ENCODE measurements at regions not wholly inside any gene's neighbourhood (a gene's known extent, or its start where the extent isn't known, plus 50 kb on each side); places are given as distances from the start of the nearest gene placed in this dataset.

DNA sequence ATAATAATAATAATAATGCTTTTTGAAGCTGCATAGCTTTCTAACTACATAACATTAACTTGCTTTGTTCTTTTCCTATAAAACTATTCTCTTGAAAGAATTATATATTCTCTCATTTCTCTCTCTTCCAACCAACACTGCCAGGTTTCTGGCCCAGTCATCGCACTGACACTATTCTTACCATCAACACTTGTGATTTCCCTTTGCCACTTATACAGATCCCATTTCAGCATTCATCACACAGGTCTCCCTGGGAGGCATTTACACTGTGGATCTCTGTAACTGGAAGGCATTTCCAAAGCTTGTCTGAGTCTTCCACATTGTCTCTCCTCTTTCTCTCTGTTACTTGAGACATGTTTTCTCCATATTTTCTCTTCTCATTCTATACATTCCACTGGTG lies 777.8 kb upstream of the ACO1 start:
- Histone ChIP-seq H3K9me3 (ENCODE audit: control insufficient read depth, low read depth, low read length) (no peaks in the 10 kb centered on the region), H3K23me2 (ENCODE audit: insufficient read length, low read depth, low read length, poor library complexity, severe bottlenecking) (no peaks in the 10 kb centered on the region), H3T11ph (ENCODE audit: low read length) (no peak overlapping the region), H3K14ac (ENCODE audit: insufficient read depth, low read length) (no peak overlapping the region), H2BK20ac (ENCODE audit: low read depth, low read length, poor library complexity, severe bottlenecking) (no peak overlapping the region), H2AK5ac (ENCODE audit: insufficient read length, low read length) (no peak overlapping the region), H2BK12ac (ENCODE audit: insufficient read length, low read depth, low read length) (no peak overlapping the region), H3K4me1 (ENCODE audit: insufficient read depth, low read length) (no peaks in the 10 kb centered on the region), H3K18ac (ENCODE audit: insufficient read length, low read depth, low read length) (no peak overlapping the region), H3K4ac (ENCODE audit: low read depth, low read length) (no peak overlapping the region), H3K79me2 (ENCODE audit: insufficient read depth, low read length) (no peaks in the 10 kb centered on the region), H4K8ac (replicated peaks; ENCODE audit: insufficient read length, low read depth, low read length) (no peak overlapping the region), H2BK15ac (ENCODE audit: low read depth, low read length) (no peak overlapping the region), H3K23ac (ENCODE audit: insufficient read length, low read depth, low read length) (no peak overlapping the region), H3K27me3 (ENCODE audit: insufficient read depth, low read length) (no peaks in the 10 kb centered on the region), H4K91ac (ENCODE audit: insufficient read length, low read depth, low read length) (no peak overlapping the region), H3K9ac (ENCODE audit: extremely low read depth, insufficient read length, low read length) (no peak overlapping the region), H2BK5ac (ENCODE audit: insufficient read length, low read length) (no peak overlapping the region), H2AFZ (ENCODE audit: low read length) (no peak overlapping the region), H2BK120ac (ENCODE audit: low read depth, low read length, poor library complexity, severe bottlenecking) (no peak overlapping the region), H3K79me1 (ENCODE audit: insufficient read depth, low read depth, low read length, poor library complexity, severe bottlenecking) (no peaks in the 10 kb centered on the region), H4K20me1 (ENCODE audit: control insufficient read depth, insufficient read depth, insufficient read length) (no peaks in the 10 kb centered on the region), H3K56ac (ENCODE audit: insufficient read length, low read depth, low read length) (no peak overlapping the region), H3K27ac (ENCODE audit: insufficient read length, low read depth, low read length) (no peak overlapping the region), H4K5ac (ENCODE audit: insufficient read length, low read depth, low read length) (no peak overlapping the region), H3K4me2 (ENCODE audit: insufficient read depth, insufficient read length, low read length) (no peak overlapping the region)
- WGBS (ENCODE audit: extremely low coverage, insufficient read length, low lambda C conversion rate), result no CpG with 5 or more reads among the region's 1 CpG
- H3K4me3 Mint-ChIP-seq, result no peak overlapping the region
- H3K27me3 Mint-ChIP-seq (ENCODE audit: low read depth), result no peaks in the 10 kb centered on the region
- no peak overlapping the region for H3K27ac Mint-ChIP-seq
- no peaks in the 10 kb centered on the region for H3K36me3 Mint-ChIP-seq (ENCODE audit: insufficient read depth in 1 of 3, low read depth in 3 of 3)
- DNase-seq, result no peak
- no peaks in the 10 kb centered on the region for H3K9me3 Mint-ChIP-seq
- TF ChIP-seq, protein P1, sequence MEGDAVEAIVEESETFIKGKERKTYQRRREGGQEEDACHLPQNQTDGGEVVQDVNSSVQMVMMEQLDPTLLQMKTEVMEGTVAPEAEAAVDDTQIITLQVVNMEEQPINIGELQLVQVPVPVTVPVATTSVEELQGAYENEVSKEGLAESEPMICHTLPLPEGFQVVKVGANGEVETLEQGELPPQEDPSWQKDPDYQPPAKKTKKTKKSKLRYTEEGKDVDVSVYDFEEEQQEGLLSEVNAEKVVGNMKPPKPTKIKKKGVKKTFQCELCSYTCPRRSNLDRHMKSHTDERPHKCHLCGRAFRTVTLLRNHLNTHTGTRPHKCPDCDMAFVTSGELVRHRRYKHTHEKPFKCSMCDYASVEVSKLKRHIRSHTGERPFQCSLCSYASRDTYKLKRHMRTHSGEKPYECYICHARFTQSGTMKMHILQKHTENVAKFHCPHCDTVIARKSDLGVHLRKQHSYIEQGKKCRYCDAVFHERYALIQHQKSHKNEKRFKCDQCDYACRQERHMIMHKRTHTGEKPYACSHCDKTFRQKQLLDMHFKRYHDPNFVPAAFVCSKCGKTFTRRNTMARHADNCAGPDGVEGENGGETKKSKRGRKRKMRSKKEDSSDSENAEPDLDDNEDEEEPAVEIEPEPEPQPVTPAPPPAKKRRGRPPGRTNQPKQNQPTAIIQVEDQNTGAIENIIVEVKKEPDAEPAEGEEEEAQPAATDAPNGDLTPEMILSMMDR (conservative IDR thresholded peaks at IDR 0.05), result no peak
- H3K4me1 Mint-ChIP-seq, result peaks cover 6 to 12% of the 10 kb centered on the region in 2 experiments

Measured in H9 (cell line).